ENCODE measurements at regions not wholly inside any gene's neighbourhood (a gene's known extent, or its start where the extent isn't known, plus 50 kb on each side); places are given as distances from the start of the nearest gene placed in this dataset.

- Mint-ChIP-seq H3K36me3 (ENCODE audit: insufficient read depth, unreplicated experiment) (no peaks in the 10 kb centered on the region), H3K9me3 (ENCODE audit: low read depth, unreplicated experiment) (no peaks in the 10 kb centered on the region), H3K27ac (ENCODE audit: unreplicated experiment) (no peak overlapping the region), H3K27me3 (ENCODE audit: unreplicated experiment) (peaks cover 69% of the 10 kb centered on the region), H3K4me3 (ENCODE audit: low read depth, unreplicated experiment) (no peak overlapping the region), H3K4me1 (ENCODE audit: low read depth, unreplicated experiment) (no peaks in the 10 kb centered on the region)
- CTCF ChIA-PET: no interaction called here
- no TSS peak for BruUV-seq (replicated peaks)
- TF ChIP-seq CTCF (IDR thresholded peaks at IDR 0.05; ENCODE audit: unreplicated experiment): no peak
- DNase-seq: no peak
- intact Hi-C loops (cut with micrococcal nuclease; ENCODE audit: unreplicated experiment): no loop called here
These were observed 205.9 kb upstream of the RNF32 start for GRCh38 chr7:156434706-156435105.

GRCh38 chr7:156432018-156432417 lies 208.6 kb upstream of the RNF32 start:
- CTCF ChIA-PET: no interaction called here
- Mint-ChIP-seq H3K4me1 (ENCODE audit: low read depth, unreplicated experiment) (no peaks in the 10 kb centered on the region), H3K36me3 (ENCODE audit: insufficient read depth, unreplicated experiment) (no peaks in the 10 kb centered on the region), H3K27ac (ENCODE audit: unreplicated experiment) (no peak overlapping the region), H3K27me3 (ENCODE audit: unreplicated experiment) (peaks cover 67% of the 10 kb centered on the region), H3K9me3 (ENCODE audit: low read depth, unreplicated experiment) (no peaks in the 10 kb centered on the region), H3K4me3 (ENCODE audit: low read depth, unreplicated experiment) (no peak overlapping the region)
- DNase-seq: no peak
- TF ChIP-seq CTCF (IDR thresholded peaks at IDR 0.05; ENCODE audit: unreplicated experiment): no peak
- BruUV-seq (replicated peaks): no TSS peak
- intact Hi-C loops (cut with micrococcal nuclease; ENCODE audit: unreplicated experiment): no loop called here

GRCh38 chr7:156430109-156430508 lies 210.5 kb upstream of the RNF32 start:
- Mint-ChIP-seq H3K9me3 (ENCODE audit: low read depth, unreplicated experiment) (no peaks in the 10 kb centered on the region), H3K27me3 (ENCODE audit: unreplicated experiment) (peaks cover 54% of the 10 kb centered on the region), H3K27ac (ENCODE audit: unreplicated experiment) (no peak overlapping the region), H3K36me3 (ENCODE audit: insufficient read depth, unreplicated experiment) (no peaks in the 10 kb centered on the region), H3K4me1 (ENCODE audit: low read depth, unreplicated experiment) (no peaks in the 10 kb centered on the region), H3K4me3 (ENCODE audit: low read depth, unreplicated experiment) (no peak overlapping the region)
- CTCF ChIA-PET: no interaction called here
- DNase-seq: no peak
- intact Hi-C loops (cut with micrococcal nuclease; ENCODE audit: unreplicated experiment): no loop called here
- BruUV-seq (replicated peaks): no TSS peak
- TF ChIP-seq CTCF (IDR thresholded peaks at IDR 0.05; ENCODE audit: unreplicated experiment): no peak

DNA sequence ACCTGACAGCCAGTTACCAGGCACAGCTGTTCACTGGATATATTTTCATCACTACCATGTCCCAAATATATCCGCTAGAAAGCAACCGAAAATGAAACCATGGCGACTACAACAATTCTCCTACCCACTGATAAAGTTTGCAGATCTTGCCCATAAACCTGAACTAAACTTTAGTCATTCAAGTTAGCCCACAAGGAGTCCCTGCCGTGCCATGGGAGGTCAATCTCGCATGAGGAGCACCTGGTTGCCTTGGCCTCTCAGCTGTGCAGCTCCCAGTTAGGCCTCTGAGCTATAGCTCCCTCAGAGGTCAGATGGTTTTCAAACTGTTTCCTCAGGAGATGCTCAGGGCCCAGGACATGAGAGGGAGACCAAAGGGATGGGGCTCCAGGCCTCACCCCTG lies 211.1 kb upstream of the RNF32 start:
- no peak for TF ChIP-seq CTCF (IDR thresholded peaks at IDR 0.05; ENCODE audit: unreplicated experiment)
- intact Hi-C loops (cut with micrococcal nuclease; ENCODE audit: unreplicated experiment): no loop called here
- H3K4me3 Mint-ChIP-seq (ENCODE audit: low read depth, unreplicated experiment): no peak overlapping the region
- H3K4me1 Mint-ChIP-seq (ENCODE audit: low read depth, unreplicated experiment): no peaks in the 10 kb centered on the region
- H3K9me3 Mint-ChIP-seq (ENCODE audit: low read depth, unreplicated experiment): no peaks in the 10 kb centered on the region
- H3K27ac Mint-ChIP-seq (ENCODE audit: unreplicated experiment): no peak overlapping the region
- no TSS peak for BruUV-seq (replicated peaks)
- CTCF ChIA-PET: no interaction called here
- no peak for DNase-seq
- H3K27me3 Mint-ChIP-seq (ENCODE audit: unreplicated experiment): peaks cover 54% of the 10 kb centered on the region
- no peaks in the 10 kb centered on the region for H3K36me3 Mint-ChIP-seq (ENCODE audit: insufficient read depth, unreplicated experiment)

DNA sequence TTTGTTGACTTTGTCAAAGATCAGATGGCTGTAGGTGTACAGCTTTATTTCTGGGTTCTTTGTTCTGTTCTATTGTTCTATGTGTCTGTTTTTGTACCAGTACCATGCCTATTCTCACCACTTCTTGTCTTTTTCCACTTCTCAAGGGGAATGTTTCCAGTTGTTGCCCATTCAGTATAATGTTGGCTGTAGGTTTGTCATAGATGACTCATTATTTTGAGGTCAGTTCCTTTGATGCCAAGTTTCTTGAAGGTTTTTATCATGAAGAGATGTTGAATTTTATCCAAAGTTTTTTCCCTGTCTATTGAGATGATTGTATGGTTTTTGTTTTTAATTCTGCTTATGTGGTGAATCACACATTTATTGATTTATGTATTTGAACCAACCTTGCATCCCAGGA lies 216.7 kb upstream of the RNF32 start:
- no peaks in the 10 kb centered on the region for H3K36me3 Mint-ChIP-seq (ENCODE audit: insufficient read depth, unreplicated experiment)
- no peak for DNase-seq
- no peaks in the 10 kb centered on the region for H3K4me1 Mint-ChIP-seq (ENCODE audit: low read depth, unreplicated experiment)
- H3K27ac Mint-ChIP-seq (ENCODE audit: unreplicated experiment): no peak overlapping the region
- no peak overlapping the region for H3K4me3 Mint-ChIP-seq (ENCODE audit: low read depth, unreplicated experiment)
- H3K9me3 Mint-ChIP-seq (ENCODE audit: low read depth, unreplicated experiment): no peaks in the 10 kb centered on the region
- intact Hi-C loops (cut with micrococcal nuclease; ENCODE audit: unreplicated experiment): no loop called here
- no peak for TF ChIP-seq CTCF (IDR thresholded peaks at IDR 0.05; ENCODE audit: unreplicated experiment)
- BruUV-seq (replicated peaks): no TSS peak
- CTCF ChIA-PET: no interaction called here
- peaks cover 48% of the 10 kb centered on the region for H3K27me3 Mint-ChIP-seq (ENCODE audit: unreplicated experiment)
